Kidney tubule cell (primary cell): ENCODE measurements at regions not wholly inside any gene's neighbourhood (a gene's known extent, or its start where the extent isn't known, plus 50 kb on each side); places are given as distances from the start of the nearest gene placed in this dataset.
"Not testable (repeated sequence)": the region's sequence is repeated elsewhere in the genome, so short reads cannot be mapped to it uniquely, and the experiment has no call there.

Experiments
- DNase-seq: peaks from one replicate; pipeline ENCODE4 v3.0.0-alpha.2; 2018; ENCODE audit warnings: low spot score

DNA sequence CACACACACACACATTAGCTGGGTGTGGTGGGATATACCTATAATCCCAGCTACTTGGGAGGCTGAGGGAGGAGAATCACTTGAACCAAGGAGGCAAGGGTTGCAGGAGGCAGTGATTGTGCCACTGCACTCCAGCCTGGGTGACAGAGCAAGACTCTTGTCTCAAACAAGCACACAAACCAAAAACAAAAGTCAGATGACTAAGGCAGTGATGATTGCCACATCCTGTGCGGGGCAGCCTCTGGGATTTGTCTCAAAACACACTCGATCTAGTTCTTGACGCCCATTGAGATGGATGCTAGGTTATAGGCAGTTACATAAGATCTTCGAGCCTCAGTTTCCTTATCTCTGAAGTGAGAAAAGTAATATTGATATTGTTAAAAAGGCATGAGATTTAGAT lies 57.8 kb upstream of the NBPF8 start:
- peak; percentile 10 for DNase-seq

DNA sequence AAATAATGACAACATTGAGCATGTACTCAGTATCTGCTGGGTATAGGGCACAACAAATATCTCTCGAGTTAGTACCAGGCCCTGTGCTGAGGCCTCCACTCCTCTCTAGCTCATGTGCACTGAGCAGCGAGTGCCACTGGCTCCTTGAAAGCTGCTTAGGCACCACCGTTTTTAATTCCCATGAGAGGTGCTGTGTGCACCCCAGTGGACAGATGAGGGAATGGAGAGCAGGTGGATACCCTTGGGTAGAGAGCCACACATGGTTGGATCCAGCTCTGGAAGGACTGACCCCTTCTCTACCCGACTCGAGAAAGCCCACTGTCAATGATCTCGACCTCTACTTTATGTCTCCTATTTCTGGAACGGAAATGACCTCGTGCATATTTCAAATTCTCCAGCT lies 58.7 kb upstream of the NBPF8 start:
- DNase-seq: peak; percentile 20

DNA sequence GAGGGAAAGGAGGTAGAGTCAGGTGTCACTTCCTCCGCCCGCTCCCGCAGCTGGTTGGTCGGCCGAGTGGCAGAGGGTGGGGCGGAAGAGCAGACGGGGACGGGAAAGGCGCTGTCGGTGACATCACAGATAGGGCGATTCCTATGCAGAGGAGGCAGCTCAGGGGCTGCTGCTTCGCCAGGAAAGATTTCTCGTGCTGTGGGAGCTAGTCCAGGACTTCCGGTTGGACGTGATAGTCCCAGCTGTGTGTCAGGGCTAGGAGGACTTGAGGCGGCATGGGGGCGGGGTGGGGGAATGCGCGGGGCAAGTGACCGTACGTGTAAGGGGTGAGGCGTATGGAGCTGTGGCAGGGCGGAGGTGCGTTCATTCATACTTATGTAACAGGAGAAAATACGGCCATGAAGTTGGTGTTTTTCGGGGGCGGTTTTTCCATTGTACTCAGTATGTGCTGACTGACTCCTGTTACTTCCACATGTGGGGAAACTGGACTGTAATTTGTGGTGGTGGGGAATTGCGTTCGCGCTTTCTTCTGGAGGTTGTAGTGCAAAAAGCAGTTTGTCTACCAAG lies 60.1 kb upstream of the NBPF8 start:
- peak; percentile 79 for DNase-seq

DNA sequence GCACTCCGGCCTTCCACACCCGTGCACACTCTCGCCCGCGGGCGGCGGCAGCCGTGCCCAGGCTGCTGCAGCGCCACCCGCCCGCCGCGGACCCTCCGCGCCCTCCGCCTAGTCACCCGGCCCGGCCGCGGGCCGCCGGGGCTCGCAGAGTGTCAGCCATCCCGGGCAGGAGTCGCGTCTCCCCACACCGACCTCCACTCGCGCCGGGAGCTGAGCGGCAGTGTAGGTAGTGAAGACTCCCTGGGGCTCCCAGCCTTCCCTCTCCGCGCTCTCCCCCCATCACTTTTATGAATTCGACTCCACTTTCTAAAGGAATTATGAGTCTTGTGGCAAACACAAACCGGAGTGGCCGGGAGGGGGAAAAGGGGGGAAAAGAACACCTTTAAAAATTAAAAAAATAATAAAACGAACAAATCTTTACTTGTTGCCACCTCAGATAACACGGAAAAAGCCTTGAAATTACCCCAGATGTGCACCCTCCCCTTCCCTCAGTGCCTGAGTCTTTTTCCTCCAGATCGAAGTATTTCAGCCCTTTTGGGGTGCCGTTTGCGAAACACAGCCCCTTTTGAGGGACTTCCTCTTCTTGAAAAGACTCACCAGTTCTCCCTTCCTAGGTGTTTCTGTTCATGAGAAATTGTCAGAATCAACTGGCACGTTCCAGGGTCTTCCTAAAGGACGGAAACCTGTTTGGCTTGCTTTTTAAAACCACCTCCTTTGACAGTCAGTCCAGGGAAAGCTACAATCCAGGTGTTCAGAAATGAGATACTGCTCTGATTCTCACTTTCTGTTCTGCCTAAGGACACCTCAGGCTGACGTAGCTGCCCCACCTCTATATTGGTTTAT lies 72.4 kb upstream of the NBPF8 start:
- not testable (repeated sequence) for DNase-seq

DNA sequence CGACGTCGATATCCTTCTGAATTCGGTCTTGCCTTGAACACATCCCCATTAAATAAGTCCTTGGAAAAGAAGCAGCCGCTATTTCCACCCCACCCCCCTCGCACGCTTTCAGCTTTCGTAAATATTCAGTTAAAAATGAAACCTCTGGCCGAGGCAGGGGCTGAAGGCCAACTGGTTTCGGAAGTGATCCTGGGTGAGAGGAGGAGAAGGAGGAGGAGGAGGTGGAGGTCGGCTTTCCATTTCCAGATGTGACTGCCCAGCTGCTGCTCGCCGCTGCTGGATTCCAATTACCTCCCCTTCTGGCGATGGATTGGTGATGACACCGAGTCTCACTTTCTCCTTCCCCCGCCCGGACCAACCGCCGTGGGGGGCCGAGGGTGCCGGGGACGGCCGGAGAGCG lies 73.1 kb upstream of the NBPF8 start:
- peak; percentile 24 for DNase-seq

DNA sequence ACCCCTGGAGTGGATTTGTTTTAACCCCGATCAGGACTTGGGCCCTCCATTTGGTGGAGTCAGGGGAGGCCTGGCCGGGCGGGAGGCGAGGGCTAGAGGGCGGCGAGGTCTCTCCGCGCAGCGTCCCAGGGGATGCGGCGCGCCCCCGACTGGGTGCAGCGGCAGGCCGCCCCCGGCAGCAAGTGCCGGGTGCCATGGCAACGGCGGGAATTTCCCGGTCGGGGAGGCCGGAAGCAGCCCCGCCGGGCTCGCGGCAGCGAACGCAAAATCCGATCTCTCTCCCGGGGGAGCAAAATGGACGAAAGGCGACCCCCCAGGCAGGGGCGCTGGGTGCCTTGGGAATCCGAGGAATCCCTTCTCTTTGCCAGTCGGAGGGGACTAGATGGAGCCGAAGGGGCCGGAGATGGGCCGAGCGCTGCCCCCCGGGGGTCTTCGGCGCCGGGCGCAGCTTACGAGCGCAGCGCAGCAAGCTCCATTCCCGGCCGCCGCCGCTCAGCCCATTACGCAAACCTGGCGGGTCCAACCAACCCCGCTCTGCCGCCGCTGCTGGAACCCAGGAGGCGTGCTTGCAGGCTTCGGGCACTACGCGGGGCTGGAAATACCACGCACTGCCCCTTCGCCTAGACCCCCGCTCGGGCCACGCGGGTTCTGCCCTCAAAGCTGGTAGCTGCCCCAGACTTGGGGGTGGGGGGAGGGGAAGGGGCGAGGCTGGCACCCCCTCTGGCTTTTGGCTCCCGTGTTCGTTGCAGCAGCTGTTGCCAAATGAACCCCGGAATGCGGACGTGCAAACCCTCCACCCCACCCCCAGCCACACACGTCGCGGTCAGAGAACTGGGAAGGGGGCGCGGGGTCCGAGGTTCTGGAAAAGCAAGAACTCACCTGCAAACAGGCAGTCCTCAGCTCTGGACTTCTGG lies 73.7 kb upstream of the NBPF8 start:
- not testable (repeated sequence) for DNase-seq

DNA sequence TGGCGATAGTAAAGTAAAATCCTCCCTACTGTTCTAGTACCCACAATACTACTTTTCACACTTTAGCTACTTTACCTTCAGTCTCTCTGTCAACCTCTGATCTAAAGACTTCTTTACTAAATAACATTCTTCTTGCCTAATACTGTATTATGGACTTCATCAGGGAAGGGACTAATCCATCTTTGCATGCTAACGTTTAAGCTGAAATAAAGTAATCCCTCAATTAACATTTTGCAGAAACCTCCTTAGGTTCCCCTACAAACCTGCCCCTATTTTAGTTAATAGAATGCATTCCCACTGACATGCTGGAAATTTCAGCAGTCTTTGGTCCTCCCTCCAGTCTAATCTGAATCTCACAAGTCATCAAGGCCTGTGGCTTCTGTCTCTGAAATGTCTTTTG lies 99.1 kb upstream of the NBPF8 start:
- not testable (repeated sequence) for DNase-seq

- DNase-seq: not testable (repeated sequence)
Measured at GRCh38 chr1:120311930-120312329, 102.9 kb upstream of the NBPF8 start.

DNA sequence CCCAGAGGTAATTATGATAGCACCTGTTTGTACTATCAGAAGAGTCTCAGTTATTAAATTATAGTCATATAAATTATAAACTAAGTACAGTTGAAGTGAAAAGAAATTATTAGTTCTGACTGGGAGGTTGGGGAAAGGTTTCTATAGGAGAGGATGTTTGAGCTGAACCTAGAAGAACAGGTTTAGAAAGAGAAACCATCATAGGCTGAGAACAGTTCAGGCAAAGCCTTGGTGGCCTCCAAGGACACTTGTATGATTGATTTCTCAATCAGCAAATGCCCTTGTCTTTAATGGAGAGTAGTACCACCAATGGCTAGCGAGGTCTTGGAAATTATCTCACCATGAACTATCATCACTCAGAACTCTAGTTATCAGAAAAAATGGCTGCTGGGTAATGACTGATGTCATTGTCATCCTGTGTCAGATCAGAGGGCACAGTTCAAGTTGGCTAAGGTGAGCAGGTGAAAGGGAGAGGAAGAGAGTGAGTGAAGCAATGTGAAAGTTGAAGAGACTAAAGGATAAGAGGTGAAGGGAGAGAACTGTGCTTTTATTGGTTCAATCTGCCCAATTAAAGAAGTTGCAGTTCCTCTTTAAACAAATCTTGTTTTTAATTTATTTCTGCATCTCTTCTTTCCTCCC lies 105.8 kb upstream of the NBPF8 start:
- not testable (repeated sequence) for DNase-seq

- DNase-seq: not testable (repeated sequence)
Measured at GRCh38 chr1:120305046-120305445, 109.8 kb upstream of the NBPF8 start.

GRCh38 chr1:120304341-120304740 lies 110.5 kb upstream of the NBPF8 start:
- DNase-seq: not testable (repeated sequence)

DNA sequence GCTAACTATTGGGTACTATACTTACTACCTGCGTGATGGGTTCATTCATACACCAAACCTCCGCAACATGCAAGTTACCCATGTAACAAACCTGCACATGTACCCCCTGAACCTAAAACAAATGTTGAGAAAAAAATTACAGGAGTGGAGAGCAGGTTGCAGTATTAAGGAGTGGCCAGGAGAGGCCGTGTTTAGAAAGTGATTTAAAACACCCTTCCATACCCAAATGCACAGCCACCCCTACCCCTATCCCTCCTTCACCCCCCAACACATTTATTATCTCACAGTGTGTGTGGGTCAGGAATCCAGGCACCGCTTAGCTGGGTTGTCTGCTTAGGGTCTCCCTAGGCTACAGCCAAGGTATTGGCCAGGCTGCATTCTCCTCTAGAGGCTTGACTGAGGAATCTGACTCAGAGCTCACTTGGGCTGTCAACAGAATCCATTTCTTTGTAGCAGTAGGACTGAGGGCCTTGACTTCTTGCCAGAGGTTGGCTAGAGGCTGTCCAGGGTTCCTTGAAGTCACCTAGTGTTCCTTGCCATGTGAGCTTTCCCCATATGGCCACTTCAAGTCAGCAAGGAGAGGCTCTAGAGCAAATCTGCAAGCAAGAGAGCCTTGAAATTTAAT lies 115.3 kb upstream of the NBPF8 start:
- DNase-seq: not testable (repeated sequence)

DNA sequence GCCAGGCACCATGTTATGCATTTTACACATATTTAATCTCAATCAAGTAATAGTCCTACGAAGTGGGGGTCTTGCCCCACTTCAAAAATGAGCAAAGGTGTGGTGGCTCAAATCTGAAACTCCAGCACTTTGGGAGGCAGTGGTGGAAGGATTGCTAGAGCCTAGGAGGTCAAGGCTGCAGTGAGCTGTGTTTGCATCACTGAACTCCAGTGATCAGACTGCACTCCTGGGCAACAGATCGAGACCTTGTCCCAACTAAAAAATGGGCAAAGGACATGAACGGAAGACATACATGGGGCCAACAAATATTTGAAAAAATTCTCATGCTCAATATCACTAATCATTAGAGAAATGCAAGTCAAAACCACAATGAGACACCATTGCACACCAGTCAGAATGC lies 116.3 kb upstream of the NBPF8 start:
- not testable (repeated sequence) for DNase-seq

GRCh38 chr1:120297345-120297953 lies 117.4 kb upstream of the NBPF8 start:
- DNase-seq: not testable (repeated sequence)

GRCh38 chr1:120290105-120290504 lies 113.8 kb upstream of the SEC22B start:
- not testable (repeated sequence) for DNase-seq

DNA sequence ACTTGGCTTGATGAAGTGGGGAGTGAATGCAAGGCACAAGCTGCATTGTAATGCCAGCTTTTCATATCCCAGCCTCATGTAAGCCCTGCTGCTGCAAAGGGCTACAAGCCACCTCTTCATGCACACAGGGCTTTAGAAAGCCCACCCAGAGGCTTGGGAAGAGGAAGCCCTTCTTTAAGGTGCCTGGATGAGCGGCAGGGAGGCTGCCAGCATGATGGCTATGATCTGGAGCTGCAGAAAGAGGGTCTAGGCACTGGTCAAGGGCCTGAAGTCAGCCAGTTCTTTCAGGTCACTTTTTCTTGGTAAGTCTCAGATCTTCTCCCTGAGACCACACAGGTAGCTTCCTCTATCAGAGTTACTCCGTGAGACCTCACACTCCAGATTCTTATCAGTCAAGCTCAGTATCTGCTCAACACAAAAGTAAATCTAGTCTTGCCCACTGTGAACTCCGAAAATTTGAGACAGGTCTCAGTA lies 113.3 kb upstream of the SEC22B start:
- not testable (repeated sequence) for DNase-seq

DNA sequence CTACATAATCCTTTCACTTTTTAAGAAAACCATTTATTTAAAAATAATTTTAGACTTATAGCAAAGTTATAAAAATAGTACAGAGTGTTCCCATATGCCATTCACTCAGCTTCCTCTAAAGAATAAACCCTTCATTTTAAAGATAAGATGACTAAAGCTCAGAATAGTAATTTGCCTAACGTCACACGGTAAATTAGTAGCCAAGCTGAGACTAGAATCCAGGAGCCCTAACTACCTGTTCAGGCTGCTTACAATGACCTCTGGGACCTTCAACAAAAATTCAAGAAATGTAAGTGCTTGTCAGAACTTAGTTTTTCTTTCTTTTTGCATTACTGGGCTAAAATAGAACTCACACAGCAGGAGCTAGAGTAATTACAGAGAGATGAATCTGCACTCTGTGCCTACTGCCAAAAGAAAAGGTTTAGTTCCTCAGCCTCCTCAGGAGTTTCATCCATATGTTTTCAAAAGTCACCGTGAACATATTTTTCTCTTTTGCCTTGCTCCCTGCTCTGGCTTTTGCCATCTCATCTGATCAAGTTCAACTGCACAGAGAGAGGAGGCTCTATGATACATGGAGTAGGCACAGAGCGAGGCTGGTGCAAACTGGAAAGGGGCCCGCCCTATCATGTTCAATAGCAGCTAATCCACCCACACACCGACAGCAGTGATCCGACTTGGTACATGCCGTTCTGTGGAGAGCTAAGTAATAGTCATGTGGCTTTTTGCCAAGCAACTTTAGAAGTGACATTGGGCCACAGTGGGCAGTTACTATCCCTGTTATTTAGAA lies 112.7 kb upstream of the SEC22B start:
- DNase-seq: not testable (repeated sequence)

DNA sequence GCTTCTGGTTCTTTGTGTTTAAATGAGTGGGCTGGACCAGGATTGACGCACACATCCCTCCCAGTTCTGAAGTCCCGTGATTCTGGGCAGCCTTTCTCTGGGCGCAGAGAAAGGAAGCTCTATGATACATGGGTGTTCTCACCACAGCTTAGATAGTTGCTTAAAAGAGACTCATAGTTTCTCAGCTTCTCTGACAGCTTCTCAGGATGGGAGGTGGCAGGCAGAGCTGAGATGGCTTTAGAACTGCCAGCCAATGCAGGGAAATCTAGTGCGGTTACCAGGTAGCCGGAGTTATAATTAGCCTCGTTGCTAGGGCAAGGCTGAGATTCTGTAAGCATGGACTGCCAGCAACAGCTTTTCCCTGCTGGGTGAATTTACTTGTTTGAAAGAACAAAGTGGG lies 111.8 kb upstream of the SEC22B start:
- DNase-seq: not testable (repeated sequence)

DNA sequence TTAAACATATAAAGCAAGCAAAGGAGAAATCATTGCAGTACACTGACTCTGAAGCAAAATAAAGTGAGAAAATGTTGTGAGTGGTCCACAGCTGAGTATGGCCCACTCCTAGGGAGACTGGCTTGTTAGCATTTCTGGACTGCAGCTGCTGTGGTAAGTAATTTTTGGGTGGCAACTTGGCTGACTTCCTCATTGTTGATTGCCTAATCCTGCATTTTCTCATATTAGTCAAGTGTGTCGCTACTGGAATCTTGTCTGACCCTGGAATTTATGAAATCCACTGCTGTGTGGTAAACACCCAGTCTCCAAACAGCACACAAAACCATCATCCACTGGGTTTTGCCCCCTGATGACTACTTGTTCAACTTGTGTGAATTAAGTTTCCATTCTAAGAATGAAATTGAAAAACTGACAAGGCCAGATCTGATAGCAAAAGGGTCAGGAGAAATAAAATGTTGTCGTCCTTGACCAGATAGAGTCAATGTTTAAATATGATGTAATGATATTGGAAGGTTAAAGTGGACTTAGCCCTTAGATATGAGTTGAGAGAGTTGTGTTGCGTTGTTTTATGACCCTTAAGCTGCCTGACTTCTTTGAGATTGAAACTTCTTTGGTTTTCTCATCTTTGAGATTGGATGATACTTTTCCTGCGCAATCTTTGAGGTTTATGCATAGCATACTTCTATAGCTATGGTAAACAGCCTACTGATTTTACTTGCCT lies 106.6 kb upstream of the SEC22B start:
- DNase-seq: not testable (repeated sequence)
